ENCODE measurements at regions not wholly inside any gene's neighbourhood (a gene's known extent, or its start where the extent isn't known, plus 50 kb on each side); places are given as distances from the start of the nearest gene placed in this dataset.

- TF ChIP-seq POLR2A (IDR thresholded peaks at IDR 0.05), result no peak
- TF ChIP-seq CTCF (IDR thresholded peaks at IDR 0.05), result no peak
Observed at GRCh38 chr11:80955588-80955987, 1514.8 kb upstream of the TENM4 start.
